H9 (cell line): ENCODE measurements at regions not wholly inside any gene's neighbourhood (a gene's known extent, or its start where the extent isn't known, plus 50 kb on each side); places are given as distances from the start of the nearest gene placed in this dataset.

ENCODE experiments used
- DNase-seq: peaks from one replicate; pipeline ENCODE4 v3.0.0-alpha.2; 2017
- H2AFZ ChIP-seq: one replicate; pipeline ENCODE4 v1.6.1; 2013; ENCODE audit warnings: mild to moderate bottlenecking, low read length, control low read depth, moderate library complexity
- H2AK5ac ChIP-seq: 2 replicates; pipeline ENCODE4 v1.6.1; 2013; ENCODE audit warnings: low read length, control low read depth, mixed read lengths; ENCODE audit not compliant: insufficient read length
- H2BK120ac ChIP-seq: one replicate; pipeline ENCODE4 v1.6.1; 2013; ENCODE audit warnings: low read depth, mild to moderate bottlenecking, low read length, control low read depth, inconsistent platforms; ENCODE audit not compliant: poor library complexity, severe bottlenecking
- H2BK12ac ChIP-seq: 2 replicates; pipeline ENCODE4 v1.6.1; 2013; ENCODE audit warnings: low read length, control low read depth, mixed read lengths, low read depth; ENCODE audit not compliant: insufficient read length
- H2BK15ac ChIP-seq: 2 replicates; pipeline ENCODE4 v1.6.1; 2013; ENCODE audit warnings: low read depth, low read length, control low read depth
- H2BK20ac ChIP-seq: one replicate; pipeline ENCODE4 v1.6.1; 2013; ENCODE audit warnings: low read depth, mild to moderate bottlenecking, low read length, control low read depth, inconsistent platforms; ENCODE audit not compliant: poor library complexity, severe bottlenecking
- H2BK5ac ChIP-seq: 2 replicates; pipeline ENCODE4 v1.6.1; 2013; ENCODE audit warnings: low read length, control low read depth, mixed read lengths; ENCODE audit not compliant: insufficient read length
- H3K14ac ChIP-seq: 2 replicates; pipeline ENCODE4 v1.6.1; 2013; ENCODE audit warnings: low read length, control low read depth; ENCODE audit not compliant: insufficient read depth
- H3K18ac ChIP-seq: 2 replicates; pipeline ENCODE4 v1.6.1; 2013; ENCODE audit warnings: low read depth, mild to moderate bottlenecking, mixed read lengths, low read length, control low read depth; ENCODE audit not compliant: insufficient read length
- H3K23ac ChIP-seq: 2 replicates; pipeline ENCODE4 v1.6.1; 2013; ENCODE audit warnings: low read length, control low read depth, mixed read lengths, low read depth; ENCODE audit not compliant: insufficient read length
- H3K23me2 ChIP-seq: 2 replicates; pipeline ENCODE4 v1.6.1; 2013; ENCODE audit warnings: low read depth, mild to moderate bottlenecking, mixed read lengths, low read length, control low read depth; ENCODE audit not compliant: insufficient read length, poor library complexity, severe bottlenecking
- H3K27ac ChIP-seq: 2 replicates; pipeline ENCODE4 v1.5.1; 2013; ENCODE audit warnings: low read length, control low read depth, mixed read lengths, low read depth; ENCODE audit not compliant: insufficient read length
- H3K27me3 ChIP-seq: 2 replicates; pipeline ENCODE4 v1.6.1; 2013; ENCODE audit warnings: low read length, control low read depth, inconsistent platforms; ENCODE audit not compliant: insufficient read depth
- H3K4ac ChIP-seq: 2 replicates; pipeline ENCODE4 v1.6.1; 2013; ENCODE audit warnings: low read depth, mild to moderate bottlenecking, control low read depth, inconsistent platforms, low read length, moderate library complexity
- H3K4me1 ChIP-seq: 2 replicates; pipeline ENCODE4 v1.6.1; 2013; ENCODE audit warnings: low read length, control low read depth, inconsistent platforms; ENCODE audit not compliant: insufficient read depth
- H3K4me2 ChIP-seq: 2 replicates; pipeline ENCODE4 v1.6.1; 2013; ENCODE audit warnings: low read length, control low read depth, mixed read lengths; ENCODE audit not compliant: insufficient read length, insufficient read depth
- H3K56ac ChIP-seq: 2 replicates; pipeline ENCODE4 v1.6.1; 2013; ENCODE audit warnings: low read depth, mild to moderate bottlenecking, mixed read lengths, low read length, control low read depth; ENCODE audit not compliant: insufficient read length
- H3K79me1 ChIP-seq: 2 replicates; pipeline ENCODE4 v1.6.1; 2013; ENCODE audit warnings: low read depth, mild to moderate bottlenecking, moderate library complexity, low read length, control low read depth, inconsistent platforms; ENCODE audit not compliant: insufficient read depth, poor library complexity, severe bottlenecking
- H3K79me2 ChIP-seq: 2 replicates; pipeline ENCODE4 v1.6.1; 2013; ENCODE audit warnings: low read length, control low read depth, inconsistent platforms; ENCODE audit not compliant: insufficient read depth
- H3K9ac ChIP-seq: 2 replicates; pipeline ENCODE4 v1.6.1; 2013; ENCODE audit warnings: low read length, control low read depth, mixed read lengths; ENCODE audit not compliant: insufficient read length; ENCODE audit errors: extremely low read depth
- H3K9me3 ChIP-seq: one replicate; pipeline ENCODE4 v1.6.1; 2013; ENCODE audit warnings: low read depth, low read length, inconsistent platforms; ENCODE audit not compliant: control insufficient read depth
- H3T11ph ChIP-seq: one replicate; pipeline ENCODE4 v1.6.1; 2013; ENCODE audit warnings: mild to moderate bottlenecking, low read length, control low read depth, inconsistent platforms
- H4K20me1 ChIP-seq: one replicate; pipeline ENCODE4 v1.6.1; 2013; ENCODE audit not compliant: control insufficient read depth, insufficient read length, insufficient read depth
- H4K5ac ChIP-seq: 2 replicates; pipeline ENCODE4 v1.6.1; 2013; ENCODE audit warnings: low read depth, mild to moderate bottlenecking, mixed read lengths, low read length, control low read depth; ENCODE audit not compliant: insufficient read length
- H4K8ac ChIP-seq: replicated peaks from 2 replicates; pipeline ENCODE4 v1.6.1; 2013; ENCODE audit warnings: low read length, control low read depth, mixed read lengths, low read depth; ENCODE audit not compliant: insufficient read length
- H4K91ac ChIP-seq: 2 replicates; pipeline ENCODE4 v1.6.1; 2013; ENCODE audit warnings: low read depth, mild to moderate bottlenecking, moderate library complexity, mixed read lengths, low read length, control low read depth; ENCODE audit not compliant: insufficient read length
- H3K27ac Mint-ChIP-seq, 3 experiments: 2 replicates in 2 of 3; 3 replicates in 1 of 3; pipeline ENCODE4 v1.8.0; 2020 to 2021; ENCODE audit warnings: mixed read lengths in 3 of 3, mild to moderate bottlenecking in 1 of 3, moderate library complexity in 1 of 3
- H3K27me3 Mint-ChIP-seq: 2 replicates; pipeline ENCODE4 v1.8.0; 2021; ENCODE audit warnings: low read depth, mild to moderate bottlenecking, moderate library complexity, mixed read lengths
- H3K36me3 Mint-ChIP-seq, 3 experiments: 2 replicates in 2 of 3; 3 replicates in 1 of 3; pipeline ENCODE4 v1.8.0; 2020 to 2021; ENCODE audit warnings: low read depth in 3 of 3, mixed read lengths in 3 of 3; ENCODE audit not compliant: insufficient read depth in 1 of 3
- H3K4me1 Mint-ChIP-seq, 2 experiments: 2 replicates each; pipeline ENCODE4 v1.8.0; 2020; ENCODE audit warnings: mixed read lengths in 2 of 2
- H3K4me3 Mint-ChIP-seq, 2 experiments: 2 replicates in 1 of 2; 3 replicates in 1 of 2; pipeline ENCODE4 v1.8.0; 2020 to 2021; ENCODE audit warnings: mild to moderate bottlenecking in 2 of 2, mixed read lengths in 2 of 2, moderate library complexity in 1 of 2
- H3K9me3 Mint-ChIP-seq, 2 experiments: 2 replicates in 1 of 2; 3 replicates in 1 of 2; pipeline ENCODE4 v1.8.0; 2020; ENCODE audit warnings: mild to moderate bottlenecking in 2 of 2, mixed read lengths in 2 of 2, moderate library complexity in 1 of 2
- CTCF ChIP-seq: fragments of 200-600 bp; sonication (generic); conservative IDR thresholded peaks from 3 replicates; pipeline ENCODE4 v1.8.0; 2021; ENCODE audit warnings: antibody characterized with exemption, mild to moderate bottlenecking
- WGBS: extraction: QIAGEN DNeasy Blood & Tissue Kit; methylation state at CpG from one replicate; pipeline ENCODE4 v1.1.7; 2013; ENCODE audit warnings: missing lambda C conversion rate, low lambda C conversion rate, mixed read lengths; ENCODE audit not compliant: insufficient read length; ENCODE audit errors: extremely low coverage; 5-methylcytosine and 5-hydroxymethylcytosine counted together

DNA sequence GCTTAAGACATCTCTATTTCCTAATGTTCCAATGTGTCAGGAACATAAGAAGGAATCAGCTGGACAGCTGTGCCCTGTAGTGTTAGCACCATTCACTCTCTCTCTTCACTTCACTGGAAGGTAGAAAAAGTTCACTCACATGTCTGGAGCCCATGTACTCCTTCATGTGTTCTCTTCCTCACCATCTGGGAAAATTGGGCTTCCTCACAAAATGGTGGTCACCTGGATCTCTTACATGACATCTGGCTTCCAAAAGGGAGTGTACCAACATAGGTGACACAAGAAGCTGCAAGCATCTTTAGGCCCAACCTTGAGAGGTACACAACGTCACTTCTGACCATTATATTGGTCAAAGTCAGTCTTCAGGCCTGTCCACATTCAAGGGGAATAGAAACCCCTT is 882.6 kb downstream of the LTN1 start:
- no peak overlapping the region for H3K14ac ChIP-seq
- no peak overlapping the region for H2BK12ac ChIP-seq
- H3K56ac ChIP-seq = no peak overlapping the region
- no peaks in the 10 kb centered on the region for H3K79me2 ChIP-seq
- DNase-seq = no peak
- no peak overlapping the region for H2BK5ac ChIP-seq
- H3K23me2 ChIP-seq = no peaks in the 10 kb centered on the region
- no peaks in the 10 kb centered on the region for H3K79me1 ChIP-seq
- no peak overlapping the region for H2BK120ac ChIP-seq
- no peaks in the 10 kb centered on the region for H3K9me3 ChIP-seq
- no peak overlapping the region for H3K9ac ChIP-seq
- TF ChIP-seq CTCF = no peak
- H3K23ac ChIP-seq = no peak overlapping the region
- no peaks in the 10 kb centered on the region for H4K20me1 ChIP-seq
- no peaks in the 10 kb centered on the region for H3K4me1 ChIP-seq
- Mint-ChIP-seq H3K4me1 (no peaks in the 10 kb centered on the region), H3K27ac (no peak overlapping the region), H3K36me3 (no peaks in the 10 kb centered on the region), H3K9me3 (no peaks in the 10 kb centered on the region), H3K4me3 (no peak overlapping the region), H3K27me3 (no peaks in the 10 kb centered on the region)
- WGBS = no CpG with 5 or more reads among the region's 1 CpG
- H3T11ph ChIP-seq = no peak overlapping the region
- H3K4me2 ChIP-seq = no peak overlapping the region
- no peak overlapping the region for H2AFZ ChIP-seq
- no peak overlapping the region for H2AK5ac ChIP-seq
- no peak overlapping the region for H4K5ac ChIP-seq
- H4K91ac ChIP-seq = no peak overlapping the region
- no peak overlapping the region for H3K18ac ChIP-seq
- H2BK15ac ChIP-seq = no peak overlapping the region
- no peak overlapping the region for H2BK20ac ChIP-seq
- H3K4ac ChIP-seq = no peak overlapping the region
- no peak overlapping the region for H3K27ac ChIP-seq
- no peaks in the 10 kb centered on the region for H3K27me3 ChIP-seq
- H4K8ac ChIP-seq = no peak overlapping the region
